ENCODE measurements at regions not wholly inside any gene's neighbourhood (a gene's known extent, or its start where the extent isn't known, plus 50 kb on each side); places are given as distances from the start of the nearest gene placed in this dataset.

DNA sequence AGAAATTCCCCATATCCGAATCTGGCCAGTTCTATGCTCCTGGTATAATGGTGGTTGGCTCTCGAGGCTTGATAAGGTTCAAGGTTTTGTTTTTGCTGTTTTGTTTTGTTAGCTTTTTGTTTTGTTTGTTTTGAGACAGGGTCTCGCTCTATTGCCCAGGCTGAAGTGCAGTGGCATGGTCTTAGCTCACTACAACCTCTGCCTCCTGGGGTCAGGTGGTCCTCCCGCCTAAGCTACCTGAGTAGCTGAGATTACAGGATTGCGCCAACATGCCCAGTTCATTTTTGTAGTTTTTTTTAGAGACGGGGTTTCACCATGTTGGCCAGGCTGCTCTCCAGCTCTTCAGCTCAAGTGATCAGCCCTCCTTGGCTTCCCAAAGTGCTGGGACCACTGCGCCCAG is 109.1 kb upstream of the ERRFI1 start:
- TF ChIP-seq, protein P1, sequence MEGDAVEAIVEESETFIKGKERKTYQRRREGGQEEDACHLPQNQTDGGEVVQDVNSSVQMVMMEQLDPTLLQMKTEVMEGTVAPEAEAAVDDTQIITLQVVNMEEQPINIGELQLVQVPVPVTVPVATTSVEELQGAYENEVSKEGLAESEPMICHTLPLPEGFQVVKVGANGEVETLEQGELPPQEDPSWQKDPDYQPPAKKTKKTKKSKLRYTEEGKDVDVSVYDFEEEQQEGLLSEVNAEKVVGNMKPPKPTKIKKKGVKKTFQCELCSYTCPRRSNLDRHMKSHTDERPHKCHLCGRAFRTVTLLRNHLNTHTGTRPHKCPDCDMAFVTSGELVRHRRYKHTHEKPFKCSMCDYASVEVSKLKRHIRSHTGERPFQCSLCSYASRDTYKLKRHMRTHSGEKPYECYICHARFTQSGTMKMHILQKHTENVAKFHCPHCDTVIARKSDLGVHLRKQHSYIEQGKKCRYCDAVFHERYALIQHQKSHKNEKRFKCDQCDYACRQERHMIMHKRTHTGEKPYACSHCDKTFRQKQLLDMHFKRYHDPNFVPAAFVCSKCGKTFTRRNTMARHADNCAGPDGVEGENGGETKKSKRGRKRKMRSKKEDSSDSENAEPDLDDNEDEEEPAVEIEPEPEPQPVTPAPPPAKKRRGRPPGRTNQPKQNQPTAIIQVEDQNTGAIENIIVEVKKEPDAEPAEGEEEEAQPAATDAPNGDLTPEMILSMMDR (conservative IDR thresholded peaks at IDR 0.05; ENCODE audit: low read depth, low read length) = no peak
- TF ChIP-seq EZH2 (IDR thresholded peaks at IDR 0.05; ENCODE audit: low read length, unreplicated experiment) (no peak), EZH2phosphoT487 (IDR thresholded peaks at IDR 0.05; ENCODE audit: borderline replicate concordance, low read length) (no peak)
